Mesodermal cell (in vitro differentiated cells): ENCODE measurements at regions not wholly inside any gene's neighbourhood (a gene's known extent, or its start where the extent isn't known, plus 50 kb on each side); places are given as distances from the start of the nearest gene placed in this dataset.
"Not testable (repeated sequence)": the region's sequence is repeated elsewhere in the genome, so short reads cannot be mapped to it uniquely, and the experiment has no call there.

Source experiments
- H3K27ac ChIP-seq: 2 replicates; pipeline ENCODE4 v1.7.0; 2013; ENCODE audit warnings: mild to moderate bottlenecking, low read depth, low read length, moderate library complexity; ENCODE audit not compliant: severe bottlenecking
- H3K36me3 ChIP-seq: 2 replicates; pipeline ENCODE4 v1.7.1; 2013; ENCODE audit warnings: mild to moderate bottlenecking, low read length, moderate library complexity; ENCODE audit not compliant: control insufficient read depth, insufficient read depth
- H3K4me1 ChIP-seq: one replicate; pipeline ENCODE4 v1.7.1; 2013; ENCODE audit warnings: mild to moderate bottlenecking, low read length; ENCODE audit not compliant: insufficient read depth, control insufficient read depth, poor library complexity, severe bottlenecking
- H3K4me3 ChIP-seq: 2 replicates; pipeline ENCODE4 v1.7.0; 2013; ENCODE audit warnings: low read length, control low read depth, mild to moderate bottlenecking; ENCODE audit not compliant: insufficient read depth, poor library complexity, severe bottlenecking; ENCODE audit errors: extremely low read depth
- H3K9me3 ChIP-seq: 2 replicates; pipeline ENCODE4 v1.7.1; 2013; ENCODE audit warnings: mild to moderate bottlenecking, low read length, moderate library complexity; ENCODE audit not compliant: control insufficient read depth
- WGBS, 2 experiments: methylation state at CpG; one replicate each; pipeline ENCODE4 v1.1.5; 2013; ENCODE audit warnings: missing lambda C conversion rate in 2 of 2; ENCODE audit not compliant: insufficient coverage in 2 of 2; 5-methylcytosine and 5-hydroxymethylcytosine counted together

- H3K27ac ChIP-seq = no peak overlapping the region
- H3K36me3 ChIP-seq = no peaks in the 10 kb centered on the region
- H3K4me1 ChIP-seq = no peaks in the 10 kb centered on the region
- no peaks in the 10 kb centered on the region for H3K9me3 ChIP-seq
- no peak overlapping the region for H3K4me3 ChIP-seq
- 67% methylated on average over 1 of the region's 2 CpGs; no CpG with 5 or more reads in 1 of the 2 experiments for WGBS, 2 experiments
Measured at GRCh38 chr4:29058531-29058930, 1661.6 kb upstream of the PCDH7 start.

DNA sequence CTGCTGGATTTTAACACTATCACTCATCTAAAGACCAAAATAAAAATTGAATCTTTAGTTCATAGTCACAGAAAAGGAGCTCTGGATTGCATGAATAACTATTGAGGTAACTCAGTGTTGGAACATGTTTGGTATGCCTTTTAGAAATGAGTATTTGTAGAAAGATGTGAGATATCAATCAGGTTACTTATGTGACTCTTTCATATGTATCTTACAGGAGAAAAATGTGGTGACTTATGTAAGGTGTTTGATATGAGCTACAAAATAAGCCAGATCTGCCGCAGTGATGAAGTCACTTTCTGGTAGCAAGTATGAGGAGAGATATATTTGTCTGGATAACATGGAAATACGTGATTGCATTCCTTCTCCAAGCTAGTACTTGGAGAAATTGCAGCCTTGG is 1653.3 kb upstream of the PCDH7 start:
- Histone ChIP-seq H3K9me3 (no peaks in the 10 kb centered on the region), H3K4me1 (no peaks in the 10 kb centered on the region), H3K36me3 (no peaks in the 10 kb centered on the region), H3K4me3 (no peak overlapping the region), H3K27ac (no peak overlapping the region)
- 83 to 94% methylated on average over 1 to 2 of the region's 2 CpGs for WGBS, 2 experiments

DNA sequence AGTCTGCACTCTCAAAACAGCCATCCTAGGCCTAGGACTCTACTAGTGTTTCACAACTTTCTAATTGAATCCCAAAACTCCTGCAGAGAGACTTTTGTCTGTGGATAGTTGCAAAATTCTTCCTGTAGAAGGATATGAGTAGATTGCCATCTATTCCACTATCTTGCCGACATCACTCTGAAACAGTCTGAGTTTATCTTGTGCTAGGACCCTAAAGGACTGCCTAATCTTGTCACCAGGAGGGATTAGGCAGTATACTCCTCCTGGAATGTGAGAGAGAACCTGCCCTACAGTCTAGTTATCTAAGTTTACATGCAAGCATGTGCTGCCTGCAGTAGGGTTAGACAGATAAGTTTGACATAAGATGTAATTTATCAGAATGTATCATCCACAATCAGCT is 1646.6 kb upstream of the PCDH7 start:
- Histone ChIP-seq H3K9me3 (peaks cover 4% of the 10 kb centered on the region), H3K36me3 (no peaks in the 10 kb centered on the region)
- WGBS, 2 experiments = no CpG with 5 or more reads among the region's 1 CpG

GRCh38 chr4:29075366-29075765 is 1644.8 kb upstream of the PCDH7 start:
- WGBS, 2 experiments = 48 to 73% methylated on average over 3 to 6 of the region's 6 CpGs
- Histone ChIP-seq H3K36me3 (no peaks in the 10 kb centered on the region), H3K4me3 (no peak overlapping the region), H3K9me3 (peaks cover 4% of the 10 kb centered on the region), H3K27ac (no peak overlapping the region), H3K4me1 (no peaks in the 10 kb centered on the region)

More for the DNA sequence above, 1646.6 kb upstream of the PCDH7 start:
- no peak overlapping the region for H3K4me3 ChIP-seq
- no peaks in the 10 kb centered on the region for H3K4me1 ChIP-seq
- no peak overlapping the region for H3K27ac ChIP-seq

- H3K4me1 ChIP-seq = no peaks in the 10 kb centered on the region
- no peak overlapping the region for H3K27ac ChIP-seq
- no peak overlapping the region for H3K4me3 ChIP-seq
- H3K9me3 ChIP-seq = no peaks in the 10 kb centered on the region
- H3K36me3 ChIP-seq = no peaks in the 10 kb centered on the region
- WGBS, 2 experiments = no CpG with 5 or more reads among the region's 2 CpGs
Measured at GRCh38 chr4:29079260-29079659, 1640.9 kb upstream of the PCDH7 start.

DNA sequence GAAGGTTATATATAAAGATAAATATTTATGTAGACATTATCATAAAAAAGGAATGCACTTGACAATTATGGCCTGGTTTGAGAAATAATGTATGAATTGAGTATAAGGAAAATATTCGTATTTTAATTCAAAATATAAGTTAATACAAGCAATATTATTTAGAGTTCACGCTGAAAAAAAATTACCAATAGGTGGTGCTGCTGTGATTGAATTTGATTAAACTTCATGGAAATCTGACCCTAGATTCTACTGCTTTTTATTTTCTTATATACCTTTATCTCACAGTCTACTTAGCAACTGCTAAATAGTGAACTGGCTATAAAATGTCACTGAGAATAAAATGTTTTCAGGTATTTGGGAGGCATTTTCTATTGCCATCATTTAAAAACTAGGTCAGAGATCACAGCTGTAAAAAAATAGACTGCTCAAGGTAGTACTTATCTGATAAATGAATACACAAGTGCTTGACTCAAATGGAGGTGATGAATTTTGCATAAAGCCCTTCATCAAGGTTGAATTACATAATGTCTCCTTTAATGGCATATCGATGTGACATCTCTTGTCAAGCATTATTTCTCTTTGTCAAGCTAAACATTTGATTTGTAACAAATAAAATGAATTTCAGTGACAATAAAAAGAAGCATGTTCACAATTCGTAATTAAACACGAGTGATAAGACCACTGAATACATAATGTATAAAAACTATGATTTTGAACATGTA is 1638.8 kb upstream of the PCDH7 start:
- no peaks in the 10 kb centered on the region for H3K4me1 ChIP-seq
- H3K27ac ChIP-seq = no peak overlapping the region
- H3K4me3 ChIP-seq = no peak overlapping the region
- WGBS, 2 experiments = no CpG with 5 or more reads among the region's 5 CpGs
- H3K36me3 ChIP-seq = no peaks in the 10 kb centered on the region
- no peaks in the 10 kb centered on the region for H3K9me3 ChIP-seq

DNA sequence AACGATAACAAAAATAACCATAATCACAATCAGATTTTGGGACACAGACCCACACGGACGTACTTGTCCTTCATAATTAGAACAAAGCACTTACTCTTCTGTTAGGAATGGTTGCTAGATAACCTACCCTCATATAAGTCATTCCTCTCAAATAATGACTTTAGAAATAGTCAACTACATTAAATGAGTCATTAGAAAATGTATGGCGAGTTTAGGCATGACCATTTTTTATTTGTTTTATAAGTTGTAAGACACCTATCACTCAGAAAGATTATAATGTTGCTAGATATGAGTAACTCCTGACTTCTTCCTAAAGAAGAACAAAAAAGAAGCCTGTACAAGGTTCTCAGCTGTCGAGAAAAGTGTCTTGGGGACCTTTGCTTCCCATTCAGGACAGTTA is 1637.5 kb upstream of the PCDH7 start:
- Histone ChIP-seq H3K9me3 (no peaks in the 10 kb centered on the region), H3K27ac (no peak overlapping the region), H3K36me3 (no peaks in the 10 kb centered on the region), H3K4me3 (no peak overlapping the region), H3K4me1 (no peaks in the 10 kb centered on the region)
- no CpG with 5 or more reads among the region's 5 CpGs for WGBS, 2 experiments

GRCh38 chr4:29085748-29086147 is 1634.4 kb upstream of the PCDH7 start:
- no peak overlapping the region for H3K27ac ChIP-seq
- H3K9me3 ChIP-seq = no peaks in the 10 kb centered on the region
- H3K4me3 ChIP-seq = no peak overlapping the region
- H3K36me3 ChIP-seq = no peaks in the 10 kb centered on the region
- H3K4me1 ChIP-seq = no peaks in the 10 kb centered on the region
- 90 to 94% methylated on average over 1 to 2 of the region's 4 CpGs for WGBS, 2 experiments

GRCh38 chr4:29104694-29105093 is 1615.5 kb upstream of the PCDH7 start:
- H3K36me3 ChIP-seq = no peaks in the 10 kb centered on the region
- whole genome bisulfite sequencing, 2 experiments = no CpG with 5 or more reads among the region's 3 CpGs
- H3K9me3 ChIP-seq = no peaks in the 10 kb centered on the region
- H3K4me1 ChIP-seq = no peaks in the 10 kb centered on the region
- H3K27ac ChIP-seq = no peak overlapping the region
- no peak overlapping the region for H3K4me3 ChIP-seq

- no peak overlapping the region for H3K4me3 ChIP-seq
- H3K36me3 ChIP-seq = no peaks in the 10 kb centered on the region
- no peaks in the 10 kb centered on the region for H3K4me1 ChIP-seq
- no peak overlapping the region for H3K27ac ChIP-seq
- no peaks in the 10 kb centered on the region for H3K9me3 ChIP-seq
- WGBS, 2 experiments = 83 to 88% methylated on average over 1 of the region's 3 CpGs
Measured at GRCh38 chr4:29113960-29114359, 1606.2 kb upstream of the PCDH7 start.

DNA sequence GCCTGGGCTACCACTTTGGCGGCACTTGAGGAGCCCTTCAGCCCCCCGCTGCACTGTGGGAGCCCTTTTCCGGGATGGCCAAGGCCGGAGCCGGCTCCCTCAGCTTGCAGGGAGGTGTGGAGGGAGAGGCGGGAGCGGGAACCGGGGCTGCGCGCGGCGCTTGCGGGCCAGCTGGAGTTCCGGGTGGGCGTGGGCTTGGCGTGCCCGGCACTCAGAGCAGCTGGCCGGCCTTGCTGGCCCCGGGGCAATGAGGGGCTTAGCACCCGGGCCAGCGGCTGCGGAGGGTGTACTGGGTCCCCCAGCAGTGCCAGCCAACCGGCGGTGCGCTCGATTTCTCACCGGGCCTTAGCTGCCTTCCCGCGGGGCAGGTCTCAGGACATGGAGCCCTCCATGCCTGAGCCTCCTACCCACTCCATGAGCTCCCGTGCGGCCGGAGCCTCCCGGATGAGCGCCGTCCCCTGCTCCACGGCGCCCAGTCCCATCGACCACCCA is 1602.9 kb upstream of the PCDH7 start:
- H3K4me1 ChIP-seq, H3K9me3 ChIP-seq, H3K36me3 ChIP-seq, H3K4me3 ChIP-seq, H3K27ac ChIP-seq: not testable (repeated sequence)
- 93 to 97% methylated on average over 12 to 27 of the region's 38 CpGs for WGBS, 2 experiments
